Esophagus muscularis mucosa (tissue), 2 donors: ENCODE measurements at regions not wholly inside any gene's neighbourhood (a gene's known extent, or its start where the extent isn't known, plus 50 kb on each side); places are given as distances from the start of the nearest gene placed in this dataset.

Source experiments
- EP300 ChIP-seq: sonication (generic); formaldehyde crosslinking; IDR thresholded peaks from one replicate; pipeline ENCODE4 v1.6.1; 2017; ENCODE audit warnings: antibody characterized with exemption
- POLR2A ChIP-seq: fragments of 450-650 bp; IDR thresholded peaks from one replicate; pipeline ENCODE4 v1.6.1; 2017; ENCODE audit warnings: antibody characterized with exemption, moderate library complexity, mild to moderate bottlenecking, low read depth

- TF ChIP-seq EP300 (no peak), POLR2A (no peak)
Observed at GRCh38 chr18:8537400-8537799, 71.8 kb upstream of the RAB12 start.
